ENCODE measurements at regions not wholly inside any gene's neighbourhood (a gene's known extent, or its start where the extent isn't known, plus 50 kb on each side); places are given as distances from the start of the nearest gene placed in this dataset.

DNA sequence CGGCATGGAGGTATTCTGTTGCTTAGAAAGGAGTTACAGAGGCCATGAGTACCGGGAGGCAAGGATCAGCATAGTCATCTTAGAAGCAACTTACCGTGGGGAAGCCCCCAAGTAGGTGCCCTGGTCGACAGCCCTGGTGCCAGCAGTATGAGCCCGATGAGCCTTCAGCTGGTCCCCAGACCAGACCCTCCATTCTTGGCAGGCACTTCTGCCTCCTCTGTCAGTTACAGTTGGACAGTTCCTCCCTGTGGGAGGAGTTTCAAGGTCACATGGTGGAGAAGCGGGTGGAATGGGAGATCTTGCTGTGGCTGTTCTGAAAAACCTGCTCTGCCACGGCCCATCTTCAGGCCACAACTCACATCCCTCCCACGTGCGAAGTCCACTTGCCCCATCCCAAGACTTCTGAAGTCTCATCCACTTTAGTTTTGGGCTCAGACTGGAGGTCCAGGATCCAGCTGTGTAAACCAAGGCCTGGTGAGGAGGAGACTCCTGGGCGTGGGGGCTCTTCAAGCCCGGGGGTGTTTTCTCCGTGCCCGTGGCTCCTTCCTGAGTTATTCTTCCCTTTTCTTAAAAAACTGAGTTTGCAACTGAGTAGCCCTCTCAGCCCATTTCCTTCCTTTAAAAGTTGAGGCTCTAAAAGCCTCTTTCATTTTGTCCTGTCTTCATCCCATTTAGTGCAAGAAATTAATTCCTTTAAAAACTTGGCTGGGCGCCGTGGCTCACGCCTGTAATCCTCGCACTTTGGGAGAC, 133.5 kb downstream of the SEC14L1 start:
- H4K8ac ChIP-seq (ENCODE audit: extremely low read depth, insufficient read depth, low read length): no peak overlapping the region; the same call in 1 of the 2 replicates
- H3K18ac ChIP-seq (ENCODE audit: extremely low read depth, low read length): no peak overlapping the region
- H3K4me2 ChIP-seq (ENCODE audit: insufficient read depth in 1 of 2, low read depth in 2 of 2, low read length in 2 of 2): no peak overlapping the region
- no peak overlapping the region for H3K14ac ChIP-seq (ENCODE audit: insufficient read length)
- 90% methylated on average over 16 of the region's 17 CpGs; no CpG with 5 or more reads in 1 of the 2 experiments for WGBS, 2 experiments (ENCODE audit: extremely low coverage in 1 of 2, insufficient coverage in 1 of 2, insufficient read length in 1 of 2, insufficient replicate concordance in 2 of 2, low coverage in 1 of 2, low lambda C conversion rate in 2 of 2, missing lambda C conversion rate in 1 of 2)
- H3K79me1 ChIP-seq (ENCODE audit: low read depth, low read length): no peaks in the 10 kb centered on the region
- H3K23ac ChIP-seq (ENCODE audit: insufficient read length): no peak overlapping the region
- peaks cover 0 to under 1% (median 0%) of the 10 kb centered on the region in 4 experiments; a peak in 1 of 7 replicates for H3K4me1 ChIP-seq (replicated peaks in 1 of 4; ENCODE audit: control insufficient read depth in 3 of 4, insufficient read depth in 4 of 4, low read length in 3 of 4)
- H2AK5ac ChIP-seq (ENCODE audit: low read depth, low read length): no peak overlapping the region
- DNase-seq (ENCODE audit: low read depth in 1 of 2, low spot score in 2 of 2): no peak
- no peaks in the 10 kb centered on the region for H4K20me1 ChIP-seq (replicated peaks in 1 of 2; ENCODE audit: control insufficient read depth in 1 of 2, insufficient read depth in 2 of 2, low read length in 2 of 2)
- no peak overlapping the region for H2BK12ac ChIP-seq (ENCODE audit: low read depth, low read length)
- POLR2A ChIA-PET (ENCODE audit: partially characterized antibody): interaction anchor here (0.6 to 1.0 kb wide), 2 partner anchors 18 to 35 kb away, joined by 3 read pairs; no protein-coding TSS in a partner anchor
- H2BK15ac ChIP-seq (ENCODE audit: low read length): no peak overlapping the region
- H3K4ac ChIP-seq (replicated peaks; ENCODE audit: insufficient read length, low read depth, low read length): no peak overlapping the region
- H3K27me3 ChIP-seq (replicated peaks in 1 of 4; ENCODE audit: control insufficient read depth in 3 of 4, extremely low read depth in 1 of 4, insufficient read depth in 3 of 4, low read length in 3 of 4): peaks cover 0 to 2% (median 1%) of the 10 kb centered on the region in 4 experiments; a peak in 2 of 7 replicates
- no peak overlapping the region for H3K56ac ChIP-seq (replicated peaks; ENCODE audit: insufficient read length, low read depth, low read length)
- CTCF ChIA-PET (ENCODE audit: partially characterized antibody): interaction anchor here (0.9 to 2.7 kb wide), 4 partner anchors 9 to 20 kb away, joined by 3 to 10 read pairs (median 6); no protein-coding TSS in a partner anchor
- H3K9ac ChIP-seq (replicated peaks in 1 of 4; ENCODE audit: extremely low read depth in 1 of 4, low read depth in 3 of 4, low read length in 3 of 4): no peak overlapping the region
- H3K4me3 ChIP-seq (ENCODE audit: extremely low read depth in 1 of 4, insufficient read depth in 2 of 4, low read depth in 3 of 4, low read length in 4 of 4): no peak overlapping the region
- H3K79me2 ChIP-seq (ENCODE audit: control insufficient read depth in 1 of 2, insufficient read depth in 2 of 2, low read length in 2 of 2): no peaks in the 10 kb centered on the region
- H2BK20ac ChIP-seq (ENCODE audit: low read length): no peak overlapping the region
- no peak overlapping the region for H2BK5ac ChIP-seq (ENCODE audit: low read depth, low read length)
- H3K36me3 ChIP-seq (ENCODE audit: control insufficient read depth in 2 of 4, insufficient read depth in 4 of 4, low read length in 3 of 4): no peaks in the 10 kb centered on the region
- no peak overlapping the region for H3K27ac ChIP-seq (ENCODE audit: low read depth, low read length)
- no peak overlapping the region for H2BK120ac ChIP-seq (replicated peaks; ENCODE audit: low read depth, low read length)
- no peaks in the 10 kb centered on the region for H3K9me3 ChIP-seq (ENCODE audit: insufficient read depth in 2 of 2, low read depth in 1 of 2, low read length in 1 of 2)
- H4K91ac ChIP-seq (replicated peaks; ENCODE audit: insufficient read length, low read length): no peak overlapping the region
- no peak overlapping the region for H2AFZ ChIP-seq (ENCODE audit: low read length)
- FAIRE-seq: no peak
- no peak overlapping the region for H4K5ac ChIP-seq (ENCODE audit: insufficient read length, low read depth, low read length)
- no peaks in the 10 kb centered on the region for H3K23me2 ChIP-seq (ENCODE audit: low read depth, low read length)
- TF ChIP-seq KDM4A (IDR thresholded peaks at IDR 0.05; ENCODE audit: low read depth, low read length, severe bottlenecking) (no peak), SIN3A (conservative IDR thresholded peaks at IDR 0.05 in 1 of 2, IDR thresholded peaks at IDR 0.05 in 1 of 2; ENCODE audit: low read depth in 1 of 2, low read length in 2 of 2) (no peak), RNF2 (IDR thresholded peaks at IDR 0.05; ENCODE audit: borderline replicate concordance, low read depth, low read length, missing control alignments, poor library complexity, severe bottlenecking) (no peak), POLR2AphosphoS5 (IDR thresholded peaks at IDR 0.05; ENCODE audit: low read depth, low read length) (no peak), SUZ12 (IDR thresholded peaks at IDR 0.05; ENCODE audit: low read length) (no peak), SP4 (IDR thresholded peaks at IDR 0.05; ENCODE audit: low read length) (no peak), EGR1 (IDR thresholded peaks at IDR 0.05; ENCODE audit: borderline replicate concordance, low read depth, low read length) (no peak), SIRT6 (IDR thresholded peaks at IDR 0.05; ENCODE audit: low read length) (no peak), SP2 (IDR thresholded peaks at IDR 0.05; ENCODE audit: low read length) (no peak), CBX8 (IDR thresholded peaks at IDR 0.05; ENCODE audit: borderline replicate concordance, low read depth, low read length) (no peak), MAFK (IDR thresholded peaks at IDR 0.05; ENCODE audit: low read depth, low read length) (no peak)
- TF ChIP-seq, protein P1, sequence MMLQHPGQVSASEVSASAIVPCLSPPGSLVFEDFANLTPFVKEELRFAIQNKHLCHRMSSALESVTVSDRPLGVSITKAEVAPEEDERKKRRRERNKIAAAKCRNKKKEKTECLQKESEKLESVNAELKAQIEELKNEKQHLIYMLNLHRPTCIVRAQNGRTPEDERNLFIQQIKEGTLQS (IDR thresholded peaks at IDR 0.05; ENCODE audit: insufficient read depth, low read depth, low read length): no peak
